ENCODE measurements at regions not wholly inside any gene's neighbourhood (a gene's known extent, or its start where the extent isn't known, plus 50 kb on each side); places are given as distances from the start of the nearest gene placed in this dataset.

DNA sequence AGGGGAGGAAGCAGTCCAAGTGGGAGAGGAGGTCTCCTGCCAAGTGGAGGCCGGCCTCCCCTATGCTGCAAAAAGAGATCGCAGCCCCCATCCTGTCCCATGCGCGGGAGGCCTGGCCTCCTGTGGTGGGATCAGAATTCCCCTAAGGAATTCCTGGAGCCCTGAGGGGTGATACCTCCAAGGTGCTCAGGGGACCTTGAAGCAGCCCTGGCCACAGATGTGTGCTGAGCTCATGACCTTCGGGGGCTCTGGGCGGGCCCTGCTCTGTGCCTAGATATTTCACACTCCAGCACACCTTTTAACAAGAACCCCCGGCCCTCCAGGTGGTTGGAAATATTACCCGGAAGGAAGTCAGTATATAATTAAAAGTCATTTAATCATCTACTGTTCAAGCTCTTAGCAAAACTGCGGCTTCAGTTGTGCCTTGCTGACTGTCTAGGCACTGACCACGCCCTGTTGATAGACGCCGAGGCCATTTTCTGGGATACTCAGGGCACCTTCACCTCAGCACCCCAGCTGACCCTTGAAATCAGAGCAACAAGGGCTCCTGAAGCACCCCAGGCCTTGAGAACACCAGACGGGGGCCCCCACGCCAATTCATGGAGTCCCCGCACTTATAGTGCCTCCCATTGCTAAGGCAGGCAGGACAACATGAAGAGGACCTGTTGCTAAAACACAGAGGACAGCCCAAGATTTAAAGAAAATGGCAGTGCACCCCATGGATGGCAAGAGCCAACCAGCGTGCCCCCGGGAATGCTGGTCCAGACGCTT, 119.1 kb downstream of the NDUFA10 start:
- DNase-seq: no peak

DNA sequence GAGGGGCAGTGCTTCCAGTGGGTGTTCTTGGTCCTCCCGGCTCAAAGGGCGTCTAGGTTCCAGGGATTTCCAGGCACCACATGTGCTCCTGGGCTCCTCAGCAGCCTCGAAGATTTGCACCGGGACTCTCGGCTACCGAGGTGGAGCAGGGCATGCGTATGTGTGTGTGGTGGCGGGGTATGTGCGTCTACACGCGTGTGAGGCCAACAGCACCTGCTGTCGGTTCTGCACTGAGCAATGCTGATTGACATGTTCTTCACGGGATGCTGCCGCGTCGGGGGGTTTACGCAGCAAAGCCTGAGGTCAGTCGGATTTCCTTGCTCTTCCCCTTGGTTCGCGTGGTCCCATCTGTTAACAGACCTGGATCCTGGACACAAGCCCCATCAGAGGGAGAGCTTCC, 119.8 kb downstream of the NDUFA10 start:
- no peak for DNase-seq

DNA sequence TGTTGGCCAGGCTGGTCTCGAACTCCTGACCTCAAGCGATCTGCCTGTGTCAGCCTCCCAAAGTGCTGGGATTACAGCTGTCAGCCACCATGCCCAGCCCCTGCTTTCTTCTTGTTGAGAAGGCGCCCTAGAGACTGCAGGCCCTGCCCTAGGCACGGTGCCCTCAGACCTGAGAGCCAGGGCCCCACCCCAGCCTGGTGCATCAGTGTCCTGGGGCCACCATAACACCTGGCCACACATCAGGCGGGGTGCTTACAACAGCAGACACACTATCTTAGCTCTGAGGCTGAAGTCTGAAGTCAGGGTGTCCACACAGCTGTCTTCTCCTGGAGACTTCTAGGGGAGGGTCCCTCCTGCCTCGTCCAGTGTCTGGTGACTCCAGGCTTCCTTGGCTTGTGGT, 120.6 kb downstream of the NDUFA10 start:
- no peak for DNase-seq

DNA sequence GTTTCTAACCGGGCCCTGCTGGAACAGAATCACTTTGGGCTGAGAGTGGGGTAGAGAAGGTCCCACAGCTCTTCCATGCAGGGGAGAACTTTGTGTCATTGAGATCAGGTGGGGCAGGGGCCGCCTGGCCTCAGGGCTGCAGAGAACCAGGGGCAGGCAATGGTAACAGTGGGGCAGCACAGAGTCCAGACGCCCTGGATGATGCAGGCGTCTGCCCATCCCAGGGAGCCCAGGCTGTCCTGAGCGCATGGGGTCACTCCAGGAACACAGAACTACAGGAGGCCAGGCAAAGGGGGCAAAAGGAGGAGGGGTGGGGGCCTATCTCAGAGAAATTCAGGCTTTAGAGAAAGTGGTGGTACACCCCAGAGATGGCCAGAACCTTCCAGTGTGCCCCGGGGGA, 121.3 kb downstream of the NDUFA10 start:
- no peak for DNase-seq

DNA sequence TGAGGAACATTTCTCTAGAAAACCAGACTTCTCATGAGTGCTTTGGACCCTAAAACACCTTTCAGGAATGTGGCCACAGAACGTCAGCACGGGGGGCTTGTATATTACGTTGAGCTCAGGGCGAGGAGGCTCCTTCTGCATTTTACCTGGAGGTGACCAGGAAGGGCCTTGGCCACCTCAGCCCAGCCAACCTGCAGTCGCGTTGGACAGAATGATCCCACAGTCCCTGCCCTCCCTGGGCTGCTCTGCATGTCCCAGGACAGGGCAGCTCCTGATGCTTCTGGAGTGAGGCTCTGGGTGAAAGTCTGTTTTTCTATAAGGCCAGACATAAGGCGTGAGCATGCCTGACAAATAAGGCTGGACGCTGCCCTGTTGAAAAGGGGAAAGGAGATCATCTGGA, 121.9 kb downstream of the NDUFA10 start:
- DNase-seq: no peak

DNA sequence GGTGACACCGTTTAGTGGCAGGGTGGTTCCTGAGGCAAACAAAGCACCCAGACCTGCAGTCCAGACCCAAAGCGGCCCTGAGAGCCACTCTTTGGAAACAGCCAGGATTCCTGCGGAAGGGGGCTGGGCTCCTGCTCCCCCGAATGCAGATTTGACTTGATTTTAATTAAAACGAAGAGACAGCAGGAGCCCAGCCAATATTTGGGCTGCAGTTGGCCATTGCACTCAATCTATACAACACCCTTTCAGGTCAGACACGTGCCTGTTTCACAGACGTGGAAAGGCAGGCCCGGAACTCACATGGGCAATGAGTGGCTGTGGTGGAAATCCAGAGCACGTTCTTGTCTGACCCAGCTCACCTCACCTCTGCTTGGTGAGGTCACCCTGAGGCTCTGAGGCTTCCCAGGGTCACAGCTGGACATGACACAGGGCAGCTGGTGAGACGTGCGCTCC, 122.4 kb downstream of the NDUFA10 start:
- no peak for DNase-seq

DNA sequence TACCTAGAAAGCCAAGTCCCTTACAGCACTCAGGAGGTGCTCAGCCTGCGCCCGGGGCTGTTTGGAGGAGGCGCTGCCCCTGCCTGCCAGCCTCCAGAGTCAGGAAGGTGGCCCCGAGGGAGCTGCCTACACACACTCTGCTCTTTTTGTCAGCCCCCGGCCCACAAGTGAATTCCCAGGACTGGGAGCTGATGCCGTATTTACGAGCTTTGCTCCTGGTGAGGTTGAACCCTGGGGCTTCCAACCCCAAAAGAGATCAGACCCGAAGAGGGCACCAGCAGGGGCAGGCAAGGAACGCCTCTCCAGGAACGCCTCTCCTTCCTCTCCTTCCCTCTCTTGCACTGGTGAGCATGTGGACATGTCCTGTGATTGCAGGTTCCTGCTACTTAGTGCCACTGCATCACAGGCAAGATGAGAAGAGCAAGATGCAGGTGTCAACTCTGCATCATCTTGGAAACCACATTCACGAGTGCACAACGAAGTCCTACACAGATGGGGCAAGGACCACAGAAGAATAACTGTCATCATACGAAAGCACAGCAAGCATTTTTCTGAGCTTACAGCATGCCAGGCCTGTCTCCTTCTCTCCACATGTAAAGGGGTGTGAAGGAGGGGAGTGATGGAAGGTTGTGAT, 126.7 kb downstream of the NDUFA10 start:
- no peak for DNase-seq

DNA sequence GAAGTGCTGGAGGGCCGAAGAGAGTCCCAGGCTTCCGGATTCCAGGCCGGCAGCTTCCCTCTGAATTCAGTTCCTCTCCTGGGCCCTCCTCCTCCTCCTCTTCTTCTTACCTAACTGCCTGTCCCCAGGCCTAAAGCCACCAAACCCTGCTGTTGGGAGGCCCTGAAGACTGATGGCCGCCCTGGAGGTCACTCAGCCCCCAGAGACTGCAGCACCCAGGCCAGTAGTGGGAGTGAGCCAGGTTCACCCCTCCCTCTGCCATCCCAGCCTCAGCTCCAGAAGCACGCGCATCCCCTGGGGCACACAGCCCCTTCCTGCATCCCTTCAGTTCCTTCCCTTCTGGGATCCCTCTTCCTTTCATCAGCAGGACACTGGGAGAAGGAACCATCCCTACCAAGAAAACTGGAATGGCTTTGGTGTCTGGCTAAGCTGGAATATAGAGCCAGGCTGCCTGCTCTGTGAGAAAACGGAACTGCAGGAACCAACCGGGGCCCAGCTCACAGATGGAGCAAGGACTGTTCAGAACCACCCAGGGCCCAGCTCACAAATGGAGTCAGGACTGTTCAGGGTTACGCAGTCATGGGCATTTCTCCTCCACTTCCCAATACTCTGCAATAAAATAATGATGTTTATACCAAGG, 127.4 kb downstream of the NDUFA10 start:
- no peak for DNase-seq

DNA sequence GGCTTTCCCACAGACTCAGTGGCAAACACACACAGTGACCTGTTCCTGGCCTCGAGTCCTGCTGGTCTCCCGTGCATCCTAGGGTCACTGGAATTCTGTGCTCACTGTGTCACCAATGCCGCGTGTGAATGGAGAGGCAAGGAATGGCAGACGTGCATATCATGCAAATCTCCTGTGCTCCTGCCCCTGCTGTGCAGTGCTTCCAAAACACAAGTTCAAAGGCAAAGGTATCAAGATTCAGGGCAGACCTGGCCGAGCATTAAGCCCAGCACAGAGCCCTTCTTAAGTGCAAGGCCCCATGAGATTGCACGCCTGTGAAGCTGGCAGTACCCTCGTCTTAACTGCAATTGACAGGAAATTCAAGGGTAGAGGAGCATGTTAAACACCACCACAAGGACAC, 129.1 kb downstream of the NDUFA10 start:
- DNase-seq: no peak

DNA sequence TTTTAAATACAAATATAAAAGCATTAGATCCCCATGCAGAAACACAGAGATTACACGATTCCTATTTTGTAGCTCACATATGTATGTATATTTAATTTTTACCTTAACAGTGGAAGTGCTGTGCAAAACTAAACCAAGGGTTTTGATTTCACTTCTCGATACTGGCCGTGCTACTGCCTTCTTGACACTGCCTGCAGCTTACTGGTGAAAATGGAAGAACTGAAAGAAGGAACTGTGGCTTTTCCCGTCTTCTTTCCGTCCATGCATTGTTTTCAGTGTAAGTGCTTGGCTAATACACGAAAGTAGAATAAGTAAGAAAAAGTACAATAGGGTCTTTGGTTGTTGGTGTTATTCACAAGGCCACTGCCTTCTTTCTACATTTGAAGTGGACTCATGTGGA, 129.5 kb downstream of the NDUFA10 start:
- DNase-seq: no peak

DNA sequence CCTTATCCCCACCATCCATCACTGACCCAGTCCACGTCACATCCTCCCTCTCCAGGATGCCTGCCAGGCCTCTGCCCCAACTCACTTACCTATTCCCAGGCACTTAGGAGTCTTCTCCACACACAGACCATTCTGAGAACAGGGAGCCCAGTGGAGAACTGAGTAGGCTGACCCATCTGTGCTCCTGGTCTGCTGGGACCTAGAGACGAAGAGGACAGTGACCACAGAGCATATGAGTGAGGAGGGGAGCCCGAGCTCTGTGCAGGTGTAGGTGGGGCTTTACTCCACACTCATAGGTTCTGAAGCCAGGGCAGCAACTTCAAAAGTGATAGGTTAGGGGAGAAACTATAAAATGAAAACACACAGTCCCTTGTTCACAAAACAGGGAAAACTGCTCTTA, 130.0 kb downstream of the NDUFA10 start:
- no peak for DNase-seq

DNA sequence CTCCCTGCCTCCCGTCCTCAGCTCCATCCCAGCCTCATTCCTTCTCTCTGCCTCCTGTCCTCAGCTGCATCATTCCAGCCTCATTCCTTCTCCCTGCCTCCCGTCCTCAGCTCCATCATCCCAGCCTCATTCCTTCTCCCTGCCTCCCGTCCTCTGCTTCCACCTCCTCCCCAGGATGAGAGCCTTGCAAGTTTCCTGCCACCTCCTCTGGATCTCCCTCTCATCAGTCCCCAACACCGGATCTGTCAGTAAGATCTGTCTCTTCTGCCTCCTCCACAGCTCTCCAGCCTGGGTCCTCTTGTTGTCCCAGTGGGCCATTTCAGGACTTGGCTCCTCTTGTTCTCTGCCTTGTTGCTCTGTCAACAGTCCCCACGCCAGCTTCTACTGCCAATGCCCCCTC, 130.9 kb downstream of the NDUFA10 start:
- no peak for DNase-seq

DNA sequence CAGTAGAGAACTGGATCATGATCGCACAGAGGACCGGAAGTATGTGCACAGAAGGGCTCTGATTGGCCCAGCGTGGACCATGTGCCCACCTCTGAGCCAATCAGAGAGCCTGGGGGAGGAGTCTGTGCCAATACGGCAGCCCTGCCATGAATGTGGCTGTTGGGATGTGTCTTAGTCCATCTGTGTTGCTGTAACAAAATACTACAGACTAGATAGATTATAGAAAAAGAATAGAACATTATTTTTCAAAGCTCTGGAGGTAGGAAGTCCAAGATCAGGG, 132.0 kb downstream of the NDUFA10 start:
- DNase-seq: no peak

DNA sequence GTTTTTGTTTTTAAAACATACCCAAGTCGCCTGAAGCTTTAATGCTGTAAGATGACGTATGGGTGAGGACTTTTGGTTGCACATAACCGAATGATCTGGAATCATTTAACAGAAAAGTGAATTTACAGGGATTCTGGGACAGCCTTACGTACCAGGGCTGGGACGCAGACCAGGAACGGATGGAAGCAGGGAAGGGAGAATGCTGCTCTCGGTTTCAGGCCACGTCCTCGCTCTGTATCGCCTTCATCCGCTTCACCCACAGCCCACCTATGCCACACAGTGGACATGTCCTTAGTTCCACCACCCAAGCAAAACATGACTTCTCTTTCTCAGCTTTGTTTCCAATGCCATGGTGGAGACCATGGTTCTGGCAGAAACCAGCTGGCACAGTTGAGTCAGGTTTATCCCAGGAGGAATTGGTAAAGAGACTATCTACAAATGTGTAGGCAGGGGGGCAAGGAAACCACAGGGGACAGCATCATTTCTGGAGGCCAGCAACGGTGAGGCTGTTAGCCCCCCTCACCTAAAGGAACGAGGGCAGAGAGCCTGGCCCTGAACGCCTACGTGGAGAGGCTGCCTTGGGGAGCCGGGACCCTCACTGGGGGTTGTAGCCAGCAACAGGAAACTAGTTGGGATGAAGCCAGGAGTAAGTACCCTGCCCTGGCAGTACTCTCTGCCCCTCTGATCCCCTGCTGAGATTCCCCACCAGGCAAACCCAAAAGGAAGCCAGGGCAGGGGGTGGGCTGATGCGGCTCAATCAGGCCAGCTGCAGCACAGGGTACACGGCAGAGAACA, 132.5 kb downstream of the NDUFA10 start:
- DNase-seq: no peak

DNA sequence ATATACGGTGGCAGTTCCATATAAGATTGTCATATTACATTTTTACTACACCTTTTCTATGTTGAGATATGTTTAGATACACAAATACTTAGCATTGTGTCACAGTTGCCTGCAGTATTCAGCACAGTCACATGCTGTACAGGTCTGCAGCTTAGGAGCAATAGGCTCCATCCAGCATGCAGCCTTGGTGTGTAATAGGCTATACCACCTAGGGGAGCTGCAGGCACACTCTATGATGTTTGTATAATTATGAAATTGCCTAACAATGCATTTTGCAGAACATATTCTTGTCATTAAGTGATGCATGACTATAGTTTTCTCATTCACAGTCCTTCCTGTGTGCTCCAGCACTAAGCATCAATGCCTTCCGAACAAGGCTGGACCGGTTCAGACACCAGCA, 133.4 kb downstream of the NDUFA10 start:
- DNase-seq: no peak

DNA sequence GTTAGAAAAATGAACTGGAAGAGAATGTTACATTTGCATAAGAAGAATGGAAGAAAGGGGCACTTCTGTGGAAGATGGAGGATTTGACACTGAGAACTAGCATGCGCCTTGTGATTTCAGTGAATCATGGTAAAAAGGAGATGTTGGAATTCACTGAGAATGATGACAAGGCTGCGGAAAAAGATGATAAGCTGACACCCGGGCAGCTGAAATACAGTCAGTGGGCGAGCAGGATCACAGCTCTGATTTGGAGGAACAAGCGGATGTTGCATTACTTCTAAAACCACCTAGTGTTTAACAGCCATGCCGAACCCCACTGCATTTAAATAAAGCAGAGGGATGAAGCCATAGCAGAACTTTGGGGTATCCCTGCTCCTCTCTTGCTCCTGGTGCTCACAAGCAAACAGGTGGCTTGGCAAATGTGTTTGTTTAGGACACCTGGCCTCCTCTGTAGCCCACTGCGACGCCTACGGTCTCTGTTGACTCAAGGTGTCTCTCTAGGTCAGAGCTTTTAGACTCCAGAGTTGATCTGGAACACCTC, 134.9 kb downstream of the NDUFA10 start:
- DNase-seq: no peak

DNA sequence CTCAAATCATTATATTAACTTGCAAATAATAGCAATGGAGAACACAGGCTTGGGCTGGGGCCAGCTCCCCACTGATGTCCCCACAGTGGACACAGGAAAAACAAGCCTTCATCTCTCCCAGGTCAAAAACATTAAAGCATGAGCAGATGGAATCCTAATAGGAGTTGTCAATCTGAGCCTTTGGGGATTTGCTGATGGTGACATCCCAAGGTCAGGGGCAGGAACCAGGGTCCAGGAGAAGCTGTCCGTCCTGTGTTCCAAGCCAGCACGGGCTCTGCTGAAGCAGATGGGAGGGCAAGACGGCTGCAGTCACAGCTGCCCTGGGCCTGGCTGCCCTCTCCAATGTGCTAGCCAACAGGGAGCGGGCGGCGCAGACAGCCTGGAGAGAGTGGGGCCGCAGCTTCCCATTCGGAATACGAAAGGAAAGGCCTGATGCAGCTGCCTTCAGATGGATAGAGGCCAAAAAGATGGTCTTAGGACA, 135.5 kb downstream of the NDUFA10 start:
- DNase-seq: no peak

DNA sequence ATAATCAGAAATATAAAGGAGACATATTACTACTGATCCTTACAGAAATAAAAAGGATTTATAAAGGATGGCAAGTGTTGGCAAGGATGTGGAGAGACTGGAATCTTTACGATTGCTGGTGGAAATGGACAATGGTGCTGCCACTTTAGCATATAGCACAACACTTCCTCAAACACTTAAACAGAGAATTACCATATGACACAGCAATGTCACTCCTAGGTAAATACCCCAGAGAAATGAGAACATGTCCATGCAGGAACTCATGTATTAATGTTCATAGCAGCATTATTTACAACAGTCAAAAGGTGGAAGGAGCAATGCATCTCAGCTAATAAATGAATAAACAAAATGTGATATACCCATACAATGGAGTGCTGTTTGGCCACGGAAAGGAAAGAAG, 137.5 kb downstream of the NDUFA10 start:
- no peak for DNase-seq

DNA sequence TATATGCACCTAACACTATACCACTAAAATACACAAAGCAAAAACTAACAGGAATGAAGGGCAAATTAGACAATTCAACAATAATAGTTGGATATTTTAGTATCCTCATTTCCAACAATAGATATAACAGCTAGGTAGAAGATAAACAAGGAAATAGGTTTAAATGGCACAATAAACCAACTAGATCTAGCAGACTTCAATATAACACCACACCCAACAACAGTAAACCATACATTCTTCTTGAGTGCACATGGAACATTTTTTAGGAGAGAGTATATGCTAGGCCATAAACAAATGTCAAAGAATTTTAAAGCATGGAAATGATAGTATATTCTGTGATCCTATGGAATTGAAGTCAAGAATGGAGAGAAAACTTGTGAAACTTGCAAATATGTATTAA, 138.4 kb downstream of the NDUFA10 start:
- DNase-seq: no peak

DNA sequence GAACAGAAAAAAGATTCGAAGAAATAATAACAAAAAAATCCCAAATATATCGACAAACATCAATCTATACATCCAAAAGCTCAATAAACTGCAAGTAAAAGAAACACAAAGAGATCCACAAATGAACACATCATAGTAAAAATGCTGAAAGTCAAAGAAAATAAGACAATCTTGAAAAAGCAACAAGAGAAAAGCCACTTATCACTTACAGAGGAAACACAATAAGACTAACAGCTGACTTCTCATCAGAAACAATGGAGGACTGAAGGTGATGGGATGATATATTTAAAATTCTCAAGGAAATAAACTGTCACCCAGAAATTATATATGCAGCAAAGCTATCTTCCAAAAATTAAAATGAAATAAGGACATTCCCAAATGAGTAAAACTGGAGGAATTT, 140.3 kb downstream of the NDUFA10 start:
- DNase-seq: no peak

DNA sequence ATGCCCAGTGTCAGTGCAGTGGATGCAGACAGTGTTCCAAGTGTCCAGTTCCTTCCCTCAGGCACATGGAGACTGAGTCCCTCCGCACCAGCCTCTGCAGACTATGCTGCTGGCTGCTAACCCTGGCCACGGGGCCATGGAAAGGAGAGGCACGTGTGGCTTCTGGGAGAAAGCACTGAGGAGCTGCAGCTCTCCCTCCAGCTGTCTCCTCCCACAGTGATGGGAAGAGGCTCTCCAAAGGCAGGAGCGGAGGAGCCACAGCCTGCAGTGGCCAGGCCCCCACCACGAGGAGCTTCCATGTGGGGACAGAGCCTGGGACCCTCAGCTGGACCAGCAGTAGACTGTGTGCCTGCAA, 141.1 kb downstream of the NDUFA10 start:
- no peak for DNase-seq

DNA sequence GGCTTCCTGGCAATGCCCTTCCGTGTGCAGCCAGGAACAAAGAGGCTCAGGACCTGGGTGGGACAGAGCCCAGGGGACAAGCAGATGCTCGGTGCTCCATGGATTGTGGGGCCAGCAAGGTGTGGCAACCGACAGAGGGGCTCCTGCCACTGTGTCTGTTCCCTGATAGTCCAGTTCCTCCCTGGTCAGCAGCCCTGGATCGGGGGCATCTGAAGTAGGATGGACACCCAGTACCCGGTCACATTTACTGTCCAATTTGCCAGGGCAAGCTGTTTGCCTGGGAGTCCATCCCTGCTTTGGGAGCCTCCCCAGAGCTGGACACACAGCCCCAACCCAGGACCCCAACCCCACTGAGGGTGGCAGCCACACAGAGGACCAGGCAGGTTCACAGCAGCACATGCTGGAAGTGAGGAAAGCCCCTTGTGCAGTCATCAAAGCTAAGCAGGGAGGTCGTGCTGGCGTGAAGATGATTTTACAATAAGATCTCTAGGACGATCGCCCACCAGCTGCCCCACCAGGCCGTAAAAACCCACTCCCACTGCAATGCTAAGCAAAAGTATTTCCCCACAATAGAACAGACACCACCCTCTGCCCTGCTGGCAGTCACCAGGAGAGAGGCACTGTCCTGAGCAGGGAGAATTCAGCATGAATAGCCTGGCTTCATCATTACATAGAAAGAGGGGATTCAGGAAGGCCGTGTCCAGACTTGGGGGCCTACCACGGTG, 141.7 kb downstream of the NDUFA10 start:
- DNase-seq: no peak

DNA sequence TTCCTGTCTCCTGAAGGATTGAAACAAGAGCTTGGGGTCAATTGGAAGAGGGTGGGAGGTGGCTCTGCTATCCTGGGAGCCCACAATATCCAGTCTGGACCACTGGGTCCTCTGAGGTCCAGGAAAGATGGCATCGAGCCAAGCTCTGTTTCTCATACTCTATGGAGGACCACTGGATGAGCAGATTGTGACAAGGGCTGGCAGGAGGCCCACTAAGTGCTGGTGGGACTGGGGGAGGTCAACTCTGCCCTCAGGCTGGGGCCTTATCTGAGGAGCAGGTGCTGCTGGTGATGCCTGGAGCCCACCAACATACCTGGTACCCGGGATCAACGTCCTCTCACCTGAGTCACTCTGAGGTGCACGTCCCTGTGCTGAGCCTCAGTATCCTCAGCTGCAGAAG, 142.4 kb downstream of the NDUFA10 start:
- DNase-seq: no peak
